ENCODE measurements at regions not wholly inside any gene's neighbourhood (a gene's known extent, or its start where the extent isn't known, plus 50 kb on each side); places are given as distances from the start of the nearest gene placed in this dataset.

- DNase-seq (ENCODE audit: low spot score): no peak
Observed at GRCh38 chr7:68433462-68434070, 1164.7 kb upstream of the AUTS2 start.

- no peak for DNase-seq (ENCODE audit: low spot score)
Observed at GRCh38 chr7:68434857-68435256, 1163.4 kb upstream of the AUTS2 start.

DNA sequence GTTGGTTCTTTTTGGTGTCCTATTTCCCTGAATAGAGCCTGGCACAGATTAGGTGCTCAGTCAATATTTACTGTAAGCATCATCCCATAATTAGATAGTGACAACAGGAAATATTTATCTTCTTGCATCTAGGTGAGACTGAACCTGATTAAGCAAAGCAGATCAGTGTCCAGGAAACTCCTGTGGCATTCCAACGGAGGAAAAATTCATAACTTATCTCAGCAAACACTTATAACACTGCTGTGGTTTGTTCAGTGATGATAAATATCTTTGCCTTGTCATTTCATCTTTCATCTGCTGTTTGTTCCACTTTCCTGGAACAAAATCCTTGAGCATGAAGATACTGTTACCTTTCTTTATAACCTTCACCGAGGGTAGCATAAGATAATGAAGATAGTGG, 1160.3 kb upstream of the AUTS2 start:
- no peak for DNase-seq (ENCODE audit: low spot score)

GRCh38 chr7:68438811-68439210, 1159.5 kb upstream of the AUTS2 start:
- no peak for DNase-seq (ENCODE audit: low spot score)

DNA sequence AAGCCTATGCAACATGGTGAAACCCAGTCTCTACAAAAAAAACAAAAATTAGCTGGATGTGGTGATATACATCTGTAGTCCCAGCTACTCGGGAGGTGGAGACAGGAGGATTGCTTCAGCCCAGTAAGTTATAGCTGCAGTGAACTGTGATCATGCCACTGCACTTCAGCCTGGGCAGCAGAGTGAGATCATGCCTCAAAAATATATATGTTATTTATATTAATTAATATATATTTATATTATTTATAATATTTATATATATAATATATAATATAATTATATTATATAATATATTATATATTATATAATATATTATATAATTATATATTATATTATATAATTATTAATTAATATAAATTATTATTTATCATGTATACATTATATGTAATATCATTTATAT, 1158.4 kb upstream of the AUTS2 start:
- DNase-seq (ENCODE audit: low spot score): no peak

DNA sequence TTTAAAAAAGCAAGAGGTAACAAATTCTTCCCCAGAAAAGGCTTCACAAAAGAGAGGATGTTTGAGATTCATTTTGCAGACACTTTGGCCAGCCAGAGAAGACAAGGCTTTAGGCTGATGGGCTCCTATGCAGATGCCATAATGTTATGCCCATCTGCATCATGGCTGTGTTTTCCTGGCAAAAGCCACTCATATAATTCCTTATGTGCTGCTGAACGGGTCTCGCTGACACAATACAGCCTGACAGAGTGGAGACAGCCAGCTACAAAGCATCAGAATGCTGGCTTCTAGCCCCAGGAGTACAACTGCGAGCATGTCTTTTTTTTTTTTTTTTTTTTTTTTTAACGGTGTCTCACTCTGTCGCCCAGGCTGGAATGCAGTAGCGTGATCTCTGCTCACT, 1157.4 kb upstream of the AUTS2 start:
- no peak for DNase-seq (ENCODE audit: low spot score)

DNA sequence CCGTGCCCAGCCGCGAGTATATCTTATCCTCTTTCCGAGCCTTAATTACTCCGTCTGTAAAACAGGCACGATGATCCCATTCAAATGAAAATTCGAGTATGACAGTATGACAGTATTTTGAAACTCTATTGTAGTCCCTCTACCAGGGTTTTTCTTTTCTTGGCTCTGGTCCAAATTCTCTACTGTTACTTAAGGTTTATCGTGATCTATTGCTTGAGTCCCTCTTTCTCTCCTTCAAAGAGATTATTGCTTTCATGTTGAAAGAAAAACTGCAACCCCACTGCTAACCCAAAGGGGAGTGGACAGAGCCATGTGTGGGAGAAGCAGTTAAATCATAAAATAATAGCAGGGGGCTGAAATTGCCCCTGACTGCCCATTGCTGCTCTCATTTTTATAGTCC, 1156.6 kb upstream of the AUTS2 start:
- no peak for DNase-seq (ENCODE audit: low spot score)

DNA sequence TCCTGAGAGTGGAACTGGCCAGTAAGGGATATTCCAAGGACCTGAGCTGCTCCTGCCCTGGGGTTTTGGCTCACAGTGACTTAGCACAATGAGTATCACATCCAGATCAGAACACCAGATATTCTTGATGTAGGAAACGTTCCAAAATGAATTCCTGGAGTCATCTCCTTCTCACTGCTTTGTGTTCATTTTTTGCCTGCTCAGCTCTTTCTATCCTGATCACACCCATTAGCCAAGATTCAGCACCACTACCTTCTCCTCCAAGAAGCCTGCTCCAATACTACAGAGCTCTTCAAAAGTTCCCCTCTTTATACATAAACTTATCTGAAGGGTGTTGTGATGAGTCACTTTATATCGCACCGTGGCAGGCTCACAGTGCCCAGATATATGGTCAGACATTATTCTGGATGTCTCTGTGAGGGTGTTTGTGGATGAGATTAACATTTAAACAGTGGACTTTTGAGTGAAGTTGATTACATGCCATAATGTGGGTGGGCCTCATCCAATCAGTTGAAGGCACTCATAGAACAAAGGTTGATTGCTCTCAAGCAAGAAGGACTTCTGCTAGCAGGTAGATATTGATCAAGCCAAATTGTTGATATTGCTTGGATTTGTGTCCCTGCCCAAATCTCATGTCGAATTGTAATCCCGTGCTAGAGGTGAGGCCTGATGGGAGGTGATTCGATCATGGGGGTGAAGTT, 1155.2 kb upstream of the AUTS2 start:
- no peak for DNase-seq (ENCODE audit: low spot score)

GRCh38 chr7:68444042-68444441, 1154.2 kb upstream of the AUTS2 start:
- no peak for DNase-seq (ENCODE audit: low spot score)

- DNase-seq (ENCODE audit: low spot score): no peak
Observed at GRCh38 chr7:68444956-68445355, 1153.3 kb upstream of the AUTS2 start.

- DNase-seq (ENCODE audit: low spot score): peak; percentile 74
Observed at GRCh38 chr7:68446183-68446582, 1152.1 kb upstream of the AUTS2 start.

- DNase-seq (ENCODE audit: low spot score): no peak
Observed at GRCh38 chr7:68449099-68449498, 1149.2 kb upstream of the AUTS2 start.

DNA sequence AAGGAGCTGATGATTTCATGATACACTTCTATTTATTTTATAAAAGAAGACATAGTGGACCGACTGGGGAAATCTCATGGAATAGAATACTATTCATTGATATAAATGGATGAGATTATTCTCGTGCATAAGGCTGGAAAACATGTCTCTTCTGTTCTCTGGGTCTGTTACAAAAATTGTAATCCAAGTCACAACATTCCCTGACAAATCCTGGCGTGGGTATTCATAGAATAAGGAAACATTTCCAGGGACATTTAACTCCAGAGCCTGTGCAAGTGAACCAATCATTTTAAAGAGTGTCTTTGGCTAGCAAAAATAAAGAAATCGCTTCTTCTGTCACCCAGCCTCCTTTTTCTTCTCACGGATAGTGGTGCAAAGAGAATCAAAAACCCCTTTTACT, 1148.5 kb upstream of the AUTS2 start:
- DNase-seq (ENCODE audit: low spot score): no peak

DNA sequence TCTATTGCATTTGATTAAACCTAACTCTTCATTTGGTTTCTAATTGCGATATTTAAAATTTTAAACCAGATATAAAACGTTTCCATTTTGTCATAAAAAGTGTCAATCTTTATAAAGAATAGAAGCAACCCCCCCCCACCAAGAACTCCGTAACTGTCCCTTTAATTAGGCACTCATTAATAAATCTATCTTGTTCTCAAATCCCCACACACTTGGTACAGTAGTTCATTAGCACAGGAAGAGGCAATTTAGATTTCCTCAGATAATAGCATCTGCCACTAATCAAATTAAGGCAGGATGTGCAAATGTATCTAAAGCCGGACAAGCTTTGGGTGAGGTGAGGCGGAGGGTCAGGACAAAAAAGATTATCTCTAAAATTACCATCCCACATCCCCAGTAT, 1143.3 kb upstream of the AUTS2 start:
- no peak for DNase-seq (ENCODE audit: low spot score)

- no peak for DNase-seq (ENCODE audit: low spot score)
Observed at GRCh38 chr7:68456469-68456868, 1141.8 kb upstream of the AUTS2 start.

DNA sequence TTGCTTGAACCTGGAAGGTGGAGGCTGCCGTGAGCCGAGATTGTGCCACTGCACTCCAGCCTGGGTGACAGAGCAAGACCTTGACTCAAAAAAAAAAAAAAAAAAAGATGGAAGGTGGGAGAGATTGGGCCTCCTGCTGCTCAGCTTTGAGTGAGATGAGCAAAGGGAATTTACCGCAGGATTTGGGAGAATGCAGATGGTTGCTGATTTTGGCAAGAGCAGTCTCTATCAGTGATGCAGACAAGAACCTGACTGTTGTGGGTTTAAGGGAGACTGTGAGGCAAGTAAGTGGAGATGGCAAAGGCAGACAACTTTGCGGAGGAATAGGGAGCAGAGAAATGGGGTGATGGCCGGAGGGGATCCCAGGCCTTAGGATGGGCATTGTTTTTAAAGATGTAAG, 1140.8 kb upstream of the AUTS2 start:
- DNase-seq (ENCODE audit: low spot score): no peak

DNA sequence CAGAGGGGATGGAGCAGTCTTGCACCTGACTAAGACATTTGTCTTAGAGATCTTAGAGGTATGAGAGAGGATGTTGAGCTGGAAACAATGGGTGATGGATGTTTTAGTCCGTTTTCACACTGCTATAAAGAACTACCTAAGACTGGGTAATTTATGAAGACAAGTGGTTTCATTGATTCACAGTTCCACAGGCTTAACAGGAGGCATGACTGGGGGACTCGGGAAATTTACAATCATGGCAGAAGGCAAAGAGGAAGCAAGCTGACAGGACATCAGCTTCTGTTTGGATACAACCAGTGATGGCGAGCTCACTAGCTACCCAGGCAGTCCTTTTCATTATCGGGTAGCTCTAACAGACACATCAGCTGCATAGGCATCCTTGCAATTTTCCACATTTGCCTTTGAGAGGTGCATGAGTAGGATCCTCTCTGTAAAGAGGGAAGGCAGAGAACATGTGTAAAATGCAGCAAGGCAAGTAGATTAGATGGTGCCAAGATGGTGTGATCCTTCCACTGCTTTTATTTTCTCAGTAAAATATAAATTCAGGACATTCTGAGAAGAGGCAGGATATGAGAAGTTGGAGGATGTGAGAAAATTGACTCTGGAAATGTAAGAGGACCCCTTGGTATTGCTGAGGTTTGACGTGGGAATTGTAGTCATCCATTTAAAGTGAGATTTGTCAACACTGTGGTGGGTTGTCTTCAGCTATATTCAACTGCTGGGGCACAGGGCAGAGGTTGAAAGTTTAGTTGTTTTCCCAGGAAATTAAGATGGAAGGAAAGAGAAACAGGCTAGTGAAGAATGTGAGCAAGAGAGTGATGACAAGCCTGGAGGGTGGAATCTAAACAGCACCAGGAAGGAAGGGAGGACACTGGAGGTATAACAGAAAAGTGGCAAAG, 1140.0 kb upstream of the AUTS2 start:
- no peak for DNase-seq (ENCODE audit: low spot score)

GRCh38 chr7:68461430-68461829, 1136.8 kb upstream of the AUTS2 start:
- no peak for DNase-seq (ENCODE audit: low spot score)

DNA sequence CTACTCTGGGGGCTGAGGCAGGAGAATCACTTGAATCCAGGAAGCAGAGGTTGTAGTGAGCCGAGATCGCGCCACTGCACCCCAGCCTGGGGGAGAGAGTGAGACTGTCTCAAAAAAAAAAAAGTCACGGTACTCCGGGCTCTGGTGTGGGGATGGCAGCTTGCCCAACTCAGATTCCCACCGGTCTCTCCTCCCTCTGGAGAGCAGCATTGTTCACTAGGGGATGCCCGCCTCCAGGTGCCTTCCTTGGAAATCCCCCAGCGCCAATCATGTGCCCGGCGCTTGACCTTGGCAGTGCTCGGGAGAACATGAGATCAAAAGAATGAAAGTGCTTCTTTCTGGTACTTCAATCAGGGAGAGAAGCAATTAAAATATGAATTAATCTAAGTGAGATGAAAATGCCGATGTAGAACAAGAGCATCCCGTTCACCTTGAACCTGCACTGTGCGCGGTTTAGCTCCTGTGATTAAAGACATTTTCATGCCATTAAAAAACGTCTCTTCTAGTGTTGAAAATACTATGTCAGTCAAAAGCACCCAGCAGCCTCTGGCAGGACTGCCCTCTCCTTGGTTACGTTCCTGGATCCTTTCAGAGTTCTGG, 1127.3 kb upstream of the AUTS2 start:
- DNase-seq (ENCODE audit: low spot score): no peak

DNA sequence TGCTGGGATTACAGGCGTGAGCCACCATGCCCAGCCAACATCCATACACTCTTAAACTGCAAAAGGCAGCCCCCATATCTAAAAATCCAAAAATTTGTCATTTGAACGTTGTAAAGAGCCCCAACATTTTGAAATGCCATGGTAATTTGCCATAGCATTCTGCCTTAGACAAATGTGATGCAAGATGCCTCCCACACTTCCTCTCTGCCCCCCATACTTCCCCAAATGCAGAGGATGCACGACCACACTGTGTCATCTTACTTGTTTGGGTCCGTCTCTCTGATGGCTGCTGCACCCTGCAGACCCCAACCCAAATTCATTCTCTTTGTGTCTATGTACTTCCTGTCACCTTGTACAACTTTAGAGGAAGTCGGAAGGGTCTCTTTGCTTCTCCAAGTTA, 1125.6 kb upstream of the AUTS2 start:
- no peak for DNase-seq (ENCODE audit: low spot score)

- DNase-seq (ENCODE audit: low spot score): no peak
Observed at GRCh38 chr7:68474661-68475216, 1123.5 kb upstream of the AUTS2 start.

GRCh38 chr7:68476966-68477365, 1121.3 kb upstream of the AUTS2 start:
- DNase-seq (ENCODE audit: low spot score): no peak

Measured in COLO829 (cell line).